HCT116 (cell line): ENCODE measurements at regions not wholly inside any gene's neighbourhood (a gene's known extent, or its start where the extent isn't known, plus 50 kb on each side); places are given as distances from the start of the nearest gene placed in this dataset.

Experiments
- ATAC-seq: fragments of 200-7000 bp; cut with Tn5 transposase; 2 replicates; pipeline ENCODE4 v1.9.1; 2020; ENCODE audit warnings: mild to moderate bottlenecking, moderate library complexity
- BruUV-seq: library from RNA; stranded (reverse); fragments of 400-500 nt; replicated peaks from 2 replicates; lab custom pipeline; 2021; lab: Mats Ljungman, UMichigan
- CTCF ChIA-PET: fragments of 300-600 bp; sonication (Branson Sonifier 250); formaldehyde crosslinking; loops from one replicate; lab custom pipeline; 2021; ENCODE audit warnings: antibody characterized with exemption; lab: Charles Lee
- POLR2A ChIA-PET: fragments of 300-600, 350-600 bp; sonication (Branson Sonifier 250); formaldehyde crosslinking; loops from one replicate; lab custom pipeline; 2021; ENCODE audit warnings: antibody characterized with exemption; lab: Charles Lee
- RAD21 ChIA-PET, 2 experiments: fragments of 300-600 bp; sonication (Branson Sonifier 250); formaldehyde crosslinking; loops; one replicate each; lab custom pipeline; 2023; ENCODE audit warnings: low total read pairs in 2 of 2; ENCODE audit not compliant: uncharacterized antibody in 2 of 2, unreplicated experiment in 2 of 2, low non-redundant PET in 1 of 2; lab: Charles Lee
- DNase-seq: peaks from one replicate; pipeline ENCODE4 v3.0.0-alpha.2; 2010; ENCODE audit warnings: low read depth, low spot score
- H2AFZ ChIP-seq: fragments of 200-600 bp; shearing (Covaris generic), sonication (generic); 2 replicates; pipeline ENCODE4 v1.6.1; 2017; ENCODE audit warnings: low read depth, mixed run types, mixed read lengths, antibody characterized with exemption, low read length; ENCODE audit not compliant: poor library complexity, severe bottlenecking
- H3K27ac ChIP-seq: 2 replicates; pipeline ENCODE4 v1.5.1; 2012; ENCODE audit warnings: low read depth, low read length
- H3K27me3 ChIP-seq: fragments of 200-600 bp; sonication (generic); 2 replicates; pipeline ENCODE4 v1.6.1; 2016; ENCODE audit warnings: mixed run types, low read length, mixed read lengths; ENCODE audit not compliant: insufficient read depth
- H3K36me3 ChIP-seq, 2 experiments: fragments of 200-500 bp in 1 of 2; fragments of 200-600 bp in 1 of 2; sonication (Bioruptor generic) in 1 of 2; sonication (generic) in 1 of 2; 2 replicates each; pipeline versions ENCODE4 v1.5.1 to v1.6.1; 2014 to 2016; ENCODE audit warnings: low read length in 2 of 2, inconsistent platforms in 1 of 2, mixed read lengths in 1 of 2, mixed run types in 1 of 2; ENCODE audit not compliant: insufficient read depth in 2 of 2, control insufficient read depth in 1 of 2
- H3K4me1 ChIP-seq, 2 experiments: fragments of 200-600 bp in 1 of 2; sonication (generic) in 1 of 2; 2 replicates each; pipeline versions ENCODE4 v1.5.1 to v1.6.1; 2012 to 2017; ENCODE audit warnings: low read length in 2 of 2, inconsistent platforms in 1 of 2, mild to moderate bottlenecking in 1 of 2, mixed read lengths in 1 of 2, mixed run types in 1 of 2, moderate library complexity in 1 of 2; ENCODE audit not compliant: insufficient read depth in 2 of 2, control insufficient read depth in 1 of 2
- H3K4me2 ChIP-seq: fragments of 200-600 bp; sonication (generic); 2 replicates; pipeline ENCODE4 v1.6.1; 2017; ENCODE audit warnings: mixed run types, low read length, mixed read lengths
- H3K4me3 ChIP-seq, 2 experiments: fragments of 200-600 bp in 1 of 2; sonication (generic) in 1 of 2; replicated peaks in 1 of 2; 2 replicates each; pipeline ENCODE4 v1.5.1; 2011 to 2016; ENCODE audit warnings: low read length in 2 of 2, control low read depth in 1 of 2, low read depth in 1 of 2, mild to moderate bottlenecking in 1 of 2, mixed read lengths in 1 of 2, mixed run types in 1 of 2
- H3K79me2 ChIP-seq: fragments of 200-600 bp; sonication (generic); 2 replicates; pipeline ENCODE4 v1.6.1; 2017; ENCODE audit warnings: mild to moderate bottlenecking, mixed run types, low read length, moderate library complexity, mixed read lengths; ENCODE audit not compliant: insufficient read depth
- H3K9ac ChIP-seq: fragments of 200-600 bp; sonication (generic); 2 replicates; pipeline ENCODE4 v1.6.1; 2016; ENCODE audit warnings: low read length, mixed read lengths
- H3K9me2 ChIP-seq: fragments of 200-600 bp; sonication (generic), shearing (Covaris generic); 2 replicates; pipeline ENCODE4 v1.6.1; 2017; ENCODE audit warnings: mixed run types, mild to moderate bottlenecking, moderate library complexity; ENCODE audit not compliant: insufficient read depth
- H3K9me3 ChIP-seq, 2 experiments: fragments of 200-500 bp in 1 of 2; fragments of 200-600 bp in 1 of 2; sonication (Bioruptor generic) in 1 of 2; sonication (generic) in 1 of 2; 2 replicates each; pipeline ENCODE4 v1.6.1; 2014 to 2017; ENCODE audit warnings: low read length in 2 of 2, mixed read lengths in 2 of 2, inconsistent platforms in 1 of 2, low read depth in 1 of 2, mild to moderate bottlenecking in 1 of 2, mixed run types in 1 of 2, moderate library complexity in 1 of 2; ENCODE audit not compliant: control insufficient read depth in 1 of 2, insufficient read depth in 1 of 2
- H4K20me1 ChIP-seq: fragments of 200-600 bp; sonication (generic), shearing (Covaris generic); 2 replicates; pipeline ENCODE4 v1.6.1; 2017; ENCODE audit warnings: mixed run types, mild to moderate bottlenecking, moderate library complexity; ENCODE audit not compliant: insufficient read depth
- CEBPB ChIP-seq: IDR thresholded peaks from 2 replicates; pipeline ENCODE4 v1.6.1; 2012; ENCODE audit warnings: low read depth
- EGR1 ChIP-seq: IDR thresholded peaks from 2 replicates; pipeline ENCODE4 v1.6.1; 2012; ENCODE audit warnings: low read depth
- ELF1 ChIP-seq: IDR thresholded peaks from 2 replicates; pipeline ENCODE4 v1.6.1; 2012; ENCODE audit warnings: low read depth, borderline replicate concordance
- EZH2 ChIP-seq: fragments of 200-600 bp; sonication (generic); IDR thresholded peaks from 2 replicates; pipeline ENCODE4 v1.6.1; 2017; ENCODE audit warnings: antibody characterized with exemption, mixed run types
- FOSL1 ChIP-seq: IDR thresholded peaks from 2 replicates; pipeline ENCODE4 v1.6.1; 2012; ENCODE audit warnings: low read depth
- POLR2A ChIP-seq: IDR thresholded peaks from 2 replicates; pipeline ENCODE4 v1.7.0; 2011; ENCODE audit warnings: borderline replicate concordance; ENCODE audit not compliant: insufficient read depth, insufficient read length; ENCODE audit errors: extremely low read depth
- POLR2AphosphoS5 ChIP-seq: IDR thresholded peaks from 2 replicates; pipeline ENCODE4 v1.6.1; 2011; ENCODE audit warnings: mild to moderate bottlenecking, low read depth, low read length, moderate library complexity
- RAD21 ChIP-seq: IDR thresholded peaks from 2 replicates; pipeline ENCODE4 v1.6.1; 2012; ENCODE audit warnings: low read depth, mild to moderate bottlenecking
- SIN3A ChIP-seq: IDR thresholded peaks from 2 replicates; pipeline ENCODE4 v1.6.1; 2012; ENCODE audit warnings: low read depth
- SRF ChIP-seq: IDR thresholded peaks from 2 replicates; pipeline ENCODE4 v1.6.1; 2012; ENCODE audit warnings: low read depth
- TCF7L2 ChIP-seq: IDR thresholded peaks from 2 replicates; pipeline ENCODE4 v1.7.0; 2011; ENCODE audit warnings: borderline replicate concordance, inconsistent platforms; ENCODE audit not compliant: insufficient read depth, insufficient read length; ENCODE audit errors: extremely low read depth
- YY1 ChIP-seq: IDR thresholded peaks from 2 replicates; pipeline ENCODE4 v1.6.1; 2011; ENCODE audit warnings: low read length, low read depth, moderate library complexity, mild to moderate bottlenecking; ENCODE audit not compliant: insufficient replicate concordance; ENCODE audit errors: extremely low read depth
- ZFX ChIP-seq: fragments of 450-650 bp; IDR thresholded peaks from 2 replicates; pipeline ENCODE4 v1.6.1; 2017
- intact Hi-C: fragments of 100-400 bp; cut with micrococcal nuclease; formaldehyde crosslinking; loops from 2 replicates; pipeline ENCODE4 v1.10.0; 2022
- TF ChIP-seq, protein P1 (sequence below): IDR thresholded peaks from 2 replicates; pipeline ENCODE4 v1.6.1; 2012; ENCODE audit warnings: low read depth
- TF ChIP-seq, protein P2 (sequence below): IDR thresholded peaks from 2 replicates; pipeline ENCODE4 v1.6.1; 2012
- TF ChIP-seq, protein P3 (sequence below): IDR thresholded peaks from 2 replicates; pipeline ENCODE4 v1.6.1; 2012
- TF ChIP-seq, protein P4 (sequence below), 3 experiments: fragments of 200-600 bp in 1 of 3; sonication (generic) in 1 of 3; IDR thresholded peaks in 2 of 3; conservative IDR thresholded peaks in 1 of 3; 2 replicates each; pipeline ENCODE4 v1.5.1; 2012 to 2017; ENCODE audit warnings: low read depth in 2 of 3, low read length in 2 of 3, antibody characterized with exemption in 1 of 3, borderline replicate concordance in 1 of 3, control low read depth in 1 of 3, mild to moderate bottlenecking in 1 of 3, mixed read lengths in 1 of 3, mixed run types in 1 of 3, moderate library complexity in 1 of 3; ENCODE audit not compliant: insufficient read depth in 1 of 3

DNA sequence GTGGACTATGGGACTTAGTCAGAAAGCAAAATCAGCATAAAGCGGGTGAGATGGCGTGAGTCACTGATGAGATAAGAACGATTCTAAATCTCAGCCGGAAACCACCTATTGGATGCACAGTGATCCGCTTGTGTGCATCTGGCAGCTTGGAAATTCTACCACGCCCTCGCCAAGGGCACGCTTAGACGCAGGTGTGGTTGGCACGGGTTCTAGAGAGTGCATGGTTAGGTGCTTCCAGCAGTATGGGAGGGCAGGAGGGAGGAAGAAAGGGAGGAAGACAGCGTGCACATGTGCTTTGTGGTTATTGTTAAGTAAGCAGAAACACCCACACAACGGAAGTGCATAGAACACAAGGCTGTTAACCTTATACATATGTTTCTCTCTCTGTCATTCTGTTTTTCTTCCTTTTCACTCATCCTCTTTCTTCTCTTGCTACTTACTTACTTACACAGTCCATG is 374.0 kb upstream of the ASIC2 start:
- DNase-seq (no peak), ATAC-seq (no peak)
- no peaks in the 10 kb centered on the region for H4K20me1 ChIP-seq
- H3K27ac ChIP-seq, result no peak overlapping the region
- H3K4me2 ChIP-seq, result no peak overlapping the region
- no peak for TF ChIP-seq POLR2A
- RAD21 ChIA-PET, result no interaction called here
- no peaks in the 10 kb centered on the region; a peak in 1 of 4 replicates for H3K9me3 ChIP-seq
- no peak overlapping the region for H2AFZ ChIP-seq
- intact Hi-C loops, result no loop called here
- no peak overlapping the region for H3K9ac ChIP-seq
- no peaks in the 10 kb centered on the region for H3K36me3 ChIP-seq
- H3K9me2 ChIP-seq, result no peaks in the 10 kb centered on the region
- BruUV-seq, result no TSS peak
- POLR2A ChIA-PET, result no interaction called here
- CTCF ChIA-PET, result no interaction called here
- H3K4me3 ChIP-seq, result no peak overlapping the region
- no peaks in the 10 kb centered on the region for H3K27me3 ChIP-seq
- no peaks in the 10 kb centered on the region for H3K79me2 ChIP-seq
- no peaks in the 10 kb centered on the region for H3K4me1 ChIP-seq

DNA sequence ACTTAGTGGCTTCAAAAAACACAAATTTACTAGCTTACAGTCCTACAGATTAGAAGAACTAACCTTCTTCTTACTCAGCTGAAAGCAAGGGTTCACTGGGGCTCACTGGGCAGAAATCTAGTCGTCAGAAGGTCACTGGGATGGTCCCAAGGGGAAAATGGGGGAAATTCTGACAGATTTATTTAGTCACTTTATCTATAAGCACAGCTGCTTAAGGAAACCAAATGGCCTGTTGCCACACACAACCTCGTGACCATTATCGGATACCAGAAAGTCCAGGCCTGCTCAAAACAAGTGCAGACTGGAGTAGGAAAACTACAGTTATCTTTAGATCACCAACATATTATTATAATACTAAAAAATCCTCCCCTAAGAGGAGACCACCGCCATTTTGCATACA is 374.6 kb upstream of the ASIC2 start:
- no peak for DNase-seq
- no peaks in the 10 kb centered on the region for H3K27me3 ChIP-seq
- no peak overlapping the region for H3K27ac ChIP-seq
- RAD21 ChIA-PET, result no interaction called here
- ATAC-seq, result no peak
- intact Hi-C loops, result no loop called here
- no peak overlapping the region for H2AFZ ChIP-seq
- no peak overlapping the region for H3K4me2 ChIP-seq
- no TSS peak for BruUV-seq
- no peaks in the 10 kb centered on the region for H4K20me1 ChIP-seq
- no peaks in the 10 kb centered on the region for H3K36me3 ChIP-seq
- no peaks in the 10 kb centered on the region for H3K4me1 ChIP-seq
- CTCF ChIA-PET, result no interaction called here
- no peak overlapping the region for H3K4me3 ChIP-seq
- no peaks in the 10 kb centered on the region; a peak in 1 of 4 replicates for H3K9me3 ChIP-seq
- no peak overlapping the region for H3K9ac ChIP-seq
- no peaks in the 10 kb centered on the region for H3K79me2 ChIP-seq
- no peaks in the 10 kb centered on the region for H3K9me2 ChIP-seq
- POLR2A ChIA-PET, result no interaction called here
- TF ChIP-seq EZH2, result no peak
- TF ChIP-seq POLR2A, result no peak
- TF ChIP-seq ELF1, result no peak
- no peak for TF ChIP-seq SIN3A
- TF ChIP-seq, protein P1, sequence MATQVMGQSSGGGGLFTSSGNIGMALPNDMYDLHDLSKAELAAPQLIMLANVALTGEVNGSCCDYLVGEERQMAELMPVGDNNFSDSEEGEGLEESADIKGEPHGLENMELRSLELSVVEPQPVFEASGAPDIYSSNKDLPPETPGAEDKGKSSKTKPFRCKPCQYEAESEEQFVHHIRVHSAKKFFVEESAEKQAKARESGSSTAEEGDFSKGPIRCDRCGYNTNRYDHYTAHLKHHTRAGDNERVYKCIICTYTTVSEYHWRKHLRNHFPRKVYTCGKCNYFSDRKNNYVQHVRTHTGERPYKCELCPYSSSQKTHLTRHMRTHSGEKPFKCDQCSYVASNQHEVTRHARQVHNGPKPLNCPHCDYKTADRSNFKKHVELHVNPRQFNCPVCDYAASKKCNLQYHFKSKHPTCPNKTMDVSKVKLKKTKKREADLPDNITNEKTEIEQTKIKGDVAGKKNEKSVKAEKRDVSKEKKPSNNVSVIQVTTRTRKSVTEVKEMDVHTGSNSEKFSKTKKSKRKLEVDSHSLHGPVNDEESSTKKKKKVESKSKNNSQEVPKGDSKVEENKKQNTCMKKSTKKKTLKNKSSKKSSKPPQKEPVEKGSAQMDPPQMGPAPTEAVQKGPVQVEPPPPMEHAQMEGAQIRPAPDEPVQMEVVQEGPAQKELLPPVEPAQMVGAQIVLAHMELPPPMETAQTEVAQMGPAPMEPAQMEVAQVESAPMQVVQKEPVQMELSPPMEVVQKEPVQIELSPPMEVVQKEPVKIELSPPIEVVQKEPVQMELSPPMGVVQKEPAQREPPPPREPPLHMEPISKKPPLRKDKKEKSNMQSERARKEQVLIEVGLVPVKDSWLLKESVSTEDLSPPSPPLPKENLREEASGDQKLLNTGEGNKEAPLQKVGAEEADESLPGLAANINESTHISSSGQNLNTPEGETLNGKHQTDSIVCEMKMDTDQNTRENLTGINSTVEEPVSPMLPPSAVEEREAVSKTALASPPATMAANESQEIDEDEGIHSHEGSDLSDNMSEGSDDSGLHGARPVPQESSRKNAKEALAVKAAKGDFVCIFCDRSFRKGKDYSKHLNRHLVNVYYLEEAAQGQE, result no peak
- no peak for TF ChIP-seq TCF7L2
- TF ChIP-seq, protein P2, sequence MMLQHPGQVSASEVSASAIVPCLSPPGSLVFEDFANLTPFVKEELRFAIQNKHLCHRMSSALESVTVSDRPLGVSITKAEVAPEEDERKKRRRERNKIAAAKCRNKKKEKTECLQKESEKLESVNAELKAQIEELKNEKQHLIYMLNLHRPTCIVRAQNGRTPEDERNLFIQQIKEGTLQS, result no peak
- TF ChIP-seq YY1, result no peak
- no peak for TF ChIP-seq SRF
- TF ChIP-seq RAD21, result no peak
- TF ChIP-seq, protein P3, sequence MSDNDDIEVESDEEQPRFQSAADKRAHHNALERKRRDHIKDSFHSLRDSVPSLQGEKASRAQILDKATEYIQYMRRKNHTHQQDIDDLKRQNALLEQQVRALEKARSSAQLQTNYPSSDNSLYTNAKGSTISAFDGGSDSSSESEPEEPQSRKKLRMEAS, result no peak
- no peak for TF ChIP-seq POLR2AphosphoS5
- TF ChIP-seq, protein P4, sequence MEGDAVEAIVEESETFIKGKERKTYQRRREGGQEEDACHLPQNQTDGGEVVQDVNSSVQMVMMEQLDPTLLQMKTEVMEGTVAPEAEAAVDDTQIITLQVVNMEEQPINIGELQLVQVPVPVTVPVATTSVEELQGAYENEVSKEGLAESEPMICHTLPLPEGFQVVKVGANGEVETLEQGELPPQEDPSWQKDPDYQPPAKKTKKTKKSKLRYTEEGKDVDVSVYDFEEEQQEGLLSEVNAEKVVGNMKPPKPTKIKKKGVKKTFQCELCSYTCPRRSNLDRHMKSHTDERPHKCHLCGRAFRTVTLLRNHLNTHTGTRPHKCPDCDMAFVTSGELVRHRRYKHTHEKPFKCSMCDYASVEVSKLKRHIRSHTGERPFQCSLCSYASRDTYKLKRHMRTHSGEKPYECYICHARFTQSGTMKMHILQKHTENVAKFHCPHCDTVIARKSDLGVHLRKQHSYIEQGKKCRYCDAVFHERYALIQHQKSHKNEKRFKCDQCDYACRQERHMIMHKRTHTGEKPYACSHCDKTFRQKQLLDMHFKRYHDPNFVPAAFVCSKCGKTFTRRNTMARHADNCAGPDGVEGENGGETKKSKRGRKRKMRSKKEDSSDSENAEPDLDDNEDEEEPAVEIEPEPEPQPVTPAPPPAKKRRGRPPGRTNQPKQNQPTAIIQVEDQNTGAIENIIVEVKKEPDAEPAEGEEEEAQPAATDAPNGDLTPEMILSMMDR (IDR thresholded peaks at IDR 0.05 in 2 of 3, conservative IDR thresholded peaks at IDR 0.05 in 1 of 3; ENCODE audit: borderline replicate concordance in 1 of 3, insufficient read depth in 1 of 3, low read depth in 2 of 3, low read length in 2 of 3), result no peak
- no peak for TF ChIP-seq CEBPB
- TF ChIP-seq EGR1, result no peak
- TF ChIP-seq ZFX, result no peak
- no peak for TF ChIP-seq FOSL1
